ENCODE measurements at regions not wholly inside any gene's neighbourhood (a gene's known extent, or its start where the extent isn't known, plus 50 kb on each side); places are given as distances from the start of the nearest gene placed in this dataset.

- TF ChIP-seq CTCF (IDR thresholded peaks at IDR 0.05): no peak
- no peak for TF ChIP-seq EZH2 (IDR thresholded peaks at IDR 0.05; ENCODE audit: borderline replicate concordance, insufficient read depth, low read depth, low read length, poor library complexity, severe bottlenecking)
Observed at GRCh38 chr15:57897870-57898269, 167.6 kb downstream of the ALDH1A2 start.
